ENCODE measurements at regions not wholly inside any gene's neighbourhood (a gene's known extent, or its start where the extent isn't known, plus 50 kb on each side); places are given as distances from the start of the nearest gene placed in this dataset.

GRCh38 chr22:48584170-48584569 lies 1243.5 kb downstream of the BRD1 start:
- Histone ChIP-seq H3K4me1 (ENCODE audit: control insufficient read depth, low read length) (no peaks in the 10 kb centered on the region), H4K20me1 (ENCODE audit: control insufficient read depth, insufficient read depth, low read depth, low read length) (no peaks in the 10 kb centered on the region), H3K4me2 (ENCODE audit: low read length) (no peak overlapping the region), H3K36me3 (ENCODE audit: control insufficient read depth, low read length) (no peaks in the 10 kb centered on the region), H3K27me3 (ENCODE audit: control insufficient read depth, low read length) (no peaks in the 10 kb centered on the region), H3K9me2 (replicated peaks; ENCODE audit: control insufficient read depth, low read length) (no peaks in the 10 kb centered on the region), H3F3A (ENCODE audit: control insufficient read depth, insufficient read depth) (peaks cover 11% of the 10 kb centered on the region), H3K27ac (ENCODE audit: low read depth, low read length) (no peak overlapping the region), H3K4me3 (ENCODE audit: low read length) (no peak overlapping the region), H3K79me2 (ENCODE audit: control insufficient read depth, low read length) (no peaks in the 10 kb centered on the region), H3K9me3 (ENCODE audit: control insufficient read depth, insufficient read depth, low read length) (peaks cover 32% of the 10 kb centered on the region)
- TF ChIP-seq CTCF (IDR thresholded peaks at IDR 0.05; ENCODE audit: low read depth, low read length, poor library complexity, severe bottlenecking) (no peak), EZH2phosphoT487 (IDR thresholded peaks at IDR 0.05; ENCODE audit: borderline replicate concordance, low read length) (no peak)

DNA sequence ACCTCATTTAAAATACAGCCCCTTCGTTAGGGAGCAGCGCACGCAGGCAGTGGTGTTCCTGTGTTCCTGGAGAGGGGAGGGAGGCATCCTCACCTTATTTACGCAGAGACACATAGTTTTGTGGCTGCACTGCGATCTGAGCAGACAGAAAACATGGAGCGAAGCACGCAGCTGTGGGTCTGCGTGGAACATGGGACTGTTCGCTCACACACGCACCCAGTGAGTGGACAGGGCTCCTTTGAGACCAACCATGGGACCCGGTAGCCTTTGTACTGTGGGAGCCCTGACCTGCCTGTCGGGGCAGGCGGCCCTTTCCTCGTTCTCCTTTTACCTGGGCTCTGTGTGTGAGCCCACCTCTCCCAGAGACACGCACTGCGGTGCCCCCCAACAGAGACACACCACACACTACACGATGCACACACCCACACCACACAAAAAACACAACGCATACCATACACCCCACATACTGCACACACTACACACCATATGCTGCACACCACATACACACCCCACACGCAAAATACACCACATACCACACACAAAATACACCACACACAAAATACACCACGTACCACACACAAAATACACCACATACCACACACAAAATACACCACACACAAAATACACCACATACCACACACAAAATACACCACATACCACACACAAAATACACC lies 1245.7 kb downstream of the BRD1 start:
- H3K4me1 ChIP-seq (ENCODE audit: control insufficient read depth, low read length), result no peaks in the 10 kb centered on the region
- no peak overlapping the region for H3K4me3 ChIP-seq (ENCODE audit: low read length)
- H4K20me1 ChIP-seq (ENCODE audit: control insufficient read depth, insufficient read depth, low read depth, low read length), result no peaks in the 10 kb centered on the region
- H3F3A ChIP-seq (ENCODE audit: control insufficient read depth, insufficient read depth), result peaks cover 11% of the 10 kb centered on the region
- H3K79me2 ChIP-seq (ENCODE audit: control insufficient read depth, low read length), result no peaks in the 10 kb centered on the region
- H3K27me3 ChIP-seq (ENCODE audit: control insufficient read depth, low read length), result no peaks in the 10 kb centered on the region
- H3K27ac ChIP-seq (ENCODE audit: low read depth, low read length), result no peak overlapping the region
- H3K9me3 ChIP-seq (ENCODE audit: control insufficient read depth, insufficient read depth, low read length), result peaks cover 32% of the 10 kb centered on the region
- no peak for TF ChIP-seq EZH2phosphoT487 (IDR thresholded peaks at IDR 0.05; ENCODE audit: borderline replicate concordance, low read length)
- TF ChIP-seq CTCF (IDR thresholded peaks at IDR 0.05; ENCODE audit: low read depth, low read length, poor library complexity, severe bottlenecking), result no peak
- H3K4me2 ChIP-seq (ENCODE audit: low read length), result no peak overlapping the region
- no peaks in the 10 kb centered on the region for H3K9me2 ChIP-seq (replicated peaks; ENCODE audit: control insufficient read depth, low read length)
- no peaks in the 10 kb centered on the region for H3K36me3 ChIP-seq (ENCODE audit: control insufficient read depth, low read length)

DNA sequence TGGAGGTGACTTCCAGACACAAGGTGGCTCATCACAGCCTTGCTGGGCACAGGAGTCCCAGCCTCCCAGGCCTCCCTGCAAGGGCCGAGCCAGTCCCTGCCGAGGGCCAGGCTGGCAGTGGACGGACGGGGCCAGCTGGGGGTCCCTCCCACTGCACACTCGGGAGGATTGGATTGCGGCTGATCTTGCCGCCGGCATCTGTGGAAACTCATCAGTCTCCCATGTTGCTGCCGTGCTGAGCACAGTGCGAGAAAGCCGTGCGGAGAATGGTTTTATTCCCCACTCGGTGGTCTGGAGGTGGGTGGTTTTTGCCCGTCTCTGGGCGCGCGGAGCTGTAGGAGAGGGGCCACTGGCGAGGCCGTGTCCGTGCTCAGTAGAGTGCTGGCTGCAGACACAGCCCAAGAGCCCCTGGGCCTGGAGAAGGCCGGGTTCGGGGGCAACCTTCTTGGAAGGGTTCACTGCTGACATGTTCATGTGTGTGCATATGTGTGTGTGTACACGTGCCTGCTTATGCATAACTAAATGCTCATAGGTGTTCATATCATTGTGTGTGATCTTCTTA lies 1246.4 kb downstream of the BRD1 start:
- Histone ChIP-seq H3K27me3 (ENCODE audit: control insufficient read depth, low read length) (no peaks in the 10 kb centered on the region), H3F3A (ENCODE audit: control insufficient read depth, insufficient read depth) (peaks cover 11% of the 10 kb centered on the region), H3K4me3 (ENCODE audit: low read length) (no peak overlapping the region), H3K9me2 (replicated peaks; ENCODE audit: control insufficient read depth, low read length) (no peaks in the 10 kb centered on the region), H3K36me3 (ENCODE audit: control insufficient read depth, low read length) (no peaks in the 10 kb centered on the region), H3K4me1 (ENCODE audit: control insufficient read depth, low read length) (no peaks in the 10 kb centered on the region), H3K4me2 (ENCODE audit: low read length) (no peak overlapping the region), H3K27ac (ENCODE audit: low read depth, low read length) (no peak overlapping the region), H3K79me2 (ENCODE audit: control insufficient read depth, low read length) (no peaks in the 10 kb centered on the region), H4K20me1 (ENCODE audit: control insufficient read depth, insufficient read depth, low read depth, low read length) (no peaks in the 10 kb centered on the region), H3K9me3 (ENCODE audit: control insufficient read depth, insufficient read depth, low read length) (peaks cover 32% of the 10 kb centered on the region)
- no peak for TF ChIP-seq CTCF (IDR thresholded peaks at IDR 0.05; ENCODE audit: low read depth, low read length, poor library complexity, severe bottlenecking)
- no peak for TF ChIP-seq EZH2phosphoT487 (IDR thresholded peaks at IDR 0.05; ENCODE audit: borderline replicate concordance, low read length)
